Aorta (tissue), 5 donors: ENCODE measurements at regions not wholly inside any gene's neighbourhood (a gene's known extent, or its start where the extent isn't known, plus 50 kb on each side); places are given as distances from the start of the nearest gene placed in this dataset.

ENCODE experiments used
- ATAC-seq: fragments of 200-7000 bp; cut with Tn5 transposase; one replicate; pipeline ENCODE4 v1.9.1; 2022; ENCODE audit warnings: moderate library complexity; ENCODE audit not compliant: low FRiP score
- DNase-seq, 2 donors: peaks; one replicate each; pipeline ENCODE4 v3.0.0-alpha.2; 2020
- H3K27ac ChIP-seq, 2 donors: one replicate each; pipeline ENCODE4 v1.5.1; 2013; ENCODE audit warnings: low read length in 2 of 2, mild to moderate bottlenecking in 2 of 2, moderate library complexity in 2 of 2, control low read depth in 1 of 2, inconsistent platforms in 1 of 2, low read depth in 1 of 2
- H3K27me3 ChIP-seq, 2 donors: one replicate each; pipeline ENCODE4 v1.6.1; 2013; ENCODE audit warnings: control low read depth in 1 of 2, low read length in 1 of 2, mild to moderate bottlenecking in 1 of 2, moderate library complexity in 1 of 2; ENCODE audit not compliant: insufficient read depth in 2 of 2, control insufficient read depth in 1 of 2
- H3K36me3 ChIP-seq, 2 donors: one replicate each; pipeline ENCODE4 v1.6.1; 2013; ENCODE audit warnings: control low read depth in 1 of 2, low read length in 1 of 2, mild to moderate bottlenecking in 1 of 2; ENCODE audit not compliant: insufficient read depth in 2 of 2, control insufficient read depth in 1 of 2
- H3K4me1 ChIP-seq, 2 donors: one replicate each; pipeline ENCODE4 v1.6.1; 2013; ENCODE audit warnings: low read length in 2 of 2, control low read depth in 1 of 2, mild to moderate bottlenecking in 1 of 2, moderate library complexity in 1 of 2; ENCODE audit not compliant: insufficient read depth in 2 of 2, control insufficient read depth in 1 of 2
- H3K4me3 ChIP-seq, 2 donors: one replicate each; pipeline ENCODE4 v1.5.1; 2013; ENCODE audit warnings: low read length in 2 of 2, control low read depth in 1 of 2, mild to moderate bottlenecking in 1 of 2
- H3K9me3 ChIP-seq: one replicate; pipeline ENCODE4 v1.6.1; 2013; ENCODE audit warnings: mild to moderate bottlenecking, low read length; ENCODE audit not compliant: control insufficient read depth
- WGBS, 2 donors: extraction: QIAGEN DNeasy Blood & Tissue Kit; methylation state at CpG; one replicate each; pipeline ENCODE4 v1.1.7; 2013; 5-methylcytosine and 5-hydroxymethylcytosine counted together
- intact Hi-C, 2 donors: fragments of 100-400 bp; cut with DNase I; formaldehyde crosslinking; loops; one replicate each; pipeline versions ENCODE4 v1.14.2 to v1.15.0; 2022
- donor health status: healthy with polysubstance abuse.
- donor health status: Bipolar disorder and iron deficiency.
- donor health status: DM: no; HTN: no; CAD: no.
- donor health status: DM: no; HTN: no; CAD: no.
- donor health status: DM: yes; HTN: yes; CAD: no.

- no peak for ATAC-seq
- H3K27ac ChIP-seq, result no peak overlapping the region
- WGBS, 2 donors, result 33 to 49% methylated on average over 3 of the region's 3 CpGs
- no peaks in the 10 kb centered on the region for H3K9me3 ChIP-seq
- H3K4me3 ChIP-seq, result no peak overlapping the region
- intact Hi-C loops, result loop anchor here in 1 of 2 donors (10.0 kb wide), 1 partner anchor 223 kb away; no protein-coding TSS in a partner anchor
- no peak for DNase-seq
- H3K36me3 ChIP-seq, result no peaks in the 10 kb centered on the region
- H3K27me3 ChIP-seq, result no peaks in the 10 kb centered on the region
- no peaks in the 10 kb centered on the region for H3K4me1 ChIP-seq
These were observed 565.3 kb upstream of the NEGR1 start for GRCh38 chr1:72847651-72848050.

GRCh38 chr1:72846476-72847278, 564.3 kb upstream of the NEGR1 start:
- intact Hi-C loops, result loop anchor here in 1 of 2 donors (10.0 kb wide), 1 partner anchor 222 kb away; no protein-coding TSS in a partner anchor
- Histone ChIP-seq H3K27ac (no peak overlapping the region), H3K36me3 (no peaks in the 10 kb centered on the region), H3K27me3 (no peaks in the 10 kb centered on the region), H3K4me3 (no peak overlapping the region), H3K9me3 (no peaks in the 10 kb centered on the region), H3K4me1 (no peaks in the 10 kb centered on the region)
- WGBS, 2 donors, result 6 to 14% methylated on average over 2 of the region's 2 CpGs
- no peak for DNase-seq
- ATAC-seq, result no peak

GRCh38 chr1:72845981-72846380, 563.6 kb upstream of the NEGR1 start:
- H3K4me3 ChIP-seq, result no peak overlapping the region
- H3K4me1 ChIP-seq, result no peaks in the 10 kb centered on the region
- no peak for ATAC-seq
- DNase-seq, result no peak
- no peaks in the 10 kb centered on the region for H3K9me3 ChIP-seq
- no peaks in the 10 kb centered on the region for H3K27me3 ChIP-seq
- intact Hi-C loops, result loop anchor here in 1 of 2 donors (10.0 kb wide), 1 partner anchor 221 kb away; no protein-coding TSS in a partner anchor
- no peak overlapping the region for H3K27ac ChIP-seq
- no peaks in the 10 kb centered on the region for H3K36me3 ChIP-seq

- Histone ChIP-seq H3K36me3 (no peaks in the 10 kb centered on the region), H3K27ac (no peak overlapping the region), H3K4me1 (no peaks in the 10 kb centered on the region), H3K27me3 (no peaks in the 10 kb centered on the region), H3K9me3 (no peaks in the 10 kb centered on the region), H3K4me3 (no peak overlapping the region)
- DNase-seq (peak in 1 of 2 donors; percentile 29), ATAC-seq (no peak)
- 74 to 75% methylated on average over 4 of the region's 4 CpGs for WGBS, 2 donors
- intact Hi-C loops, result loop anchor here in 1 of 2 donors (10.0 kb wide), 1 partner anchor 221 kb away; no protein-coding TSS in a partner anchor
These were observed 563.0 kb upstream of the NEGR1 start for GRCh38 chr1:72845381-72845780.

- no peak for DNase-seq
- intact Hi-C loops, result no loop called here
- Histone ChIP-seq H3K27ac (no peak overlapping the region), H3K27me3 (no peaks in the 10 kb centered on the region), H3K4me3 (no peak overlapping the region), H3K36me3 (no peaks in the 10 kb centered on the region), H3K9me3 (no peaks in the 10 kb centered on the region), H3K4me1 (no peaks in the 10 kb centered on the region)
- no peak for ATAC-seq
These were observed 555.4 kb upstream of the NEGR1 start for GRCh38 chr1:72837781-72838180.

- H3K4me3 ChIP-seq, result no peak overlapping the region
- no peak for ATAC-seq
- no peaks in the 10 kb centered on the region for H3K9me3 ChIP-seq
- intact Hi-C loops, result no loop called here
- H3K27ac ChIP-seq, result no peak overlapping the region
- H3K4me1 ChIP-seq, result no peaks in the 10 kb centered on the region
- DNase-seq, result no peak
- no peaks in the 10 kb centered on the region for H3K36me3 ChIP-seq
- WGBS, 2 donors, result 58 to 62% methylated on average over 5 of the region's 5 CpGs
- H3K27me3 ChIP-seq, result no peaks in the 10 kb centered on the region
These were observed 548.5 kb upstream of the NEGR1 start for GRCh38 chr1:72830606-72831390.

GRCh38 chr1:72827278-72827677, 544.9 kb upstream of the NEGR1 start:
- no peak for ATAC-seq
- no peak overlapping the region for H3K4me3 ChIP-seq
- intact Hi-C loops, result no loop called here

GRCh38 chr1:72804541-72804940, 522.2 kb upstream of the NEGR1 start:
- Histone ChIP-seq H3K9me3 (peaks cover 1% of the 10 kb centered on the region), H3K36me3 (no peaks in the 10 kb centered on the region), H3K4me1 (no peaks in the 10 kb centered on the region), H3K4me3 (no peak overlapping the region), H3K27me3 (no peaks in the 10 kb centered on the region), H3K27ac (no peak overlapping the region)
- no peak for ATAC-seq
- intact Hi-C loops, result no loop called here
- no peak for DNase-seq

More at GRCh38 chr1:72827278-72827677, 544.9 kb upstream of the NEGR1 start:
- H3K36me3 ChIP-seq, result no peaks in the 10 kb centered on the region
- H3K9me3 ChIP-seq, result no peaks in the 10 kb centered on the region
- H3K27me3 ChIP-seq, result no peaks in the 10 kb centered on the region
- no peak for DNase-seq
- no peaks in the 10 kb centered on the region for H3K4me1 ChIP-seq
- no peak overlapping the region for H3K27ac ChIP-seq

- no peaks in the 10 kb centered on the region for H3K9me3 ChIP-seq
- no peak overlapping the region for H3K27ac ChIP-seq
- H3K4me1 ChIP-seq, result no peaks in the 10 kb centered on the region
- intact Hi-C loops, result no loop called here
- ATAC-seq, result no peak
- H3K36me3 ChIP-seq, result no peaks in the 10 kb centered on the region
- H3K4me3 ChIP-seq, result no peak overlapping the region
- WGBS, 2 donors, result 87 to 88% methylated on average over 1 of the region's 1 CpG
- no peaks in the 10 kb centered on the region for H3K27me3 ChIP-seq
- DNase-seq, result no peak
These were observed 498.7 kb upstream of the NEGR1 start for GRCh38 chr1:72781038-72781437.
